Psoas muscle (tissue), 7 donors: ENCODE measurements at regions not wholly inside any gene's neighbourhood (a gene's known extent, or its start where the extent isn't known, plus 50 kb on each side); places are given as distances from the start of the nearest gene placed in this dataset.

Experiments
- ATAC-seq, 4 donors: fragments of 200-7000 bp; cut with Tn5 transposase; one replicate each; pipeline ENCODE4 v1.9.1; 2020; ENCODE audit warnings: moderate library complexity in 3 of 4, mild to moderate bottlenecking in 2 of 4
- DNase-seq, 2 donors: peaks; one replicate each; pipeline ENCODE4 v3.0.0-alpha.2; 2020
- H3K27ac ChIP-seq: fragments of 200-600 bp; one replicate; pipeline ENCODE4 v1.8.0; 2022
- H3K27me3 ChIP-seq, 3 donors: fragments of 200-600 bp in 1 of 3; one replicate each; pipeline versions ENCODE4 v1.6.1 to v1.8.0; 2013 to 2022; ENCODE audit warnings: low read length in 2 of 3, mild to moderate bottlenecking in 2 of 3, moderate library complexity in 1 of 3; ENCODE audit not compliant: insufficient read depth in 3 of 3
- H3K36me3 ChIP-seq, 2 donors: fragments of 200-600 bp in 1 of 2; one replicate each; pipeline versions ENCODE4 v1.6.1 to v1.8.0; 2013 to 2022; ENCODE audit warnings: low read depth in 1 of 2, mild to moderate bottlenecking in 1 of 2, moderate library complexity in 1 of 2; ENCODE audit not compliant: insufficient read depth in 1 of 2
- H3K4me1 ChIP-seq: fragments of 200-600 bp; one replicate; pipeline ENCODE4 v1.8.0; 2022
- H3K4me3 ChIP-seq: fragments of 200-600 bp; one replicate; pipeline ENCODE4 v1.8.0; 2022; ENCODE audit warnings: mild to moderate bottlenecking
- H3K9me3 ChIP-seq: fragments of 200-600 bp; one replicate; pipeline ENCODE4 v1.8.0; 2022
- WGBS, 3 donors: extraction: QIAGEN DNeasy Blood & Tissue Kit; methylation state at CpG; one replicate each; pipeline versions ENCODE4 v1.1.6 to v1.1.7; 2013; 5-methylcytosine and 5-hydroxymethylcytosine counted together
- intact Hi-C, 2 donors: fragments of 100-400 bp; cut with DNase I; formaldehyde crosslinking; loops; one replicate each; pipeline versions ENCODE4 v1.11.0 to v1.14.2; 2022
- TF ChIP-seq, protein P1 (sequence below): fragments of 200-600 bp; IDR thresholded peaks from one replicate; pipeline ENCODE4 v1.8.0; 2022; ENCODE audit warnings: antibody characterized with exemption
- donor health status: healthy with polysubstance abuse.
- donor health status: DM: no; HTN: no; CAD: no; lungs with moderate emphysema.
- donor health status: Bipolar disorder and iron deficiency.
- donor health status: healthy.
- donor health status: DM: yes; HTN: yes; CAD: no.
- donor health status: DM: no; HTN: no; CAD: no.
- donor health status: DM: yes; HTN: yes; CAD: no.

- ATAC-seq = no peak
- no peak for DNase-seq
- Histone ChIP-seq H3K27ac (no peak overlapping the region), H3K4me3 (no peak overlapping the region), H3K9me3 (no peaks in the 10 kb centered on the region), H3K36me3 (no peaks in the 10 kb centered on the region), H3K4me1 (no peaks in the 10 kb centered on the region), H3K27me3 (no peaks in the 10 kb centered on the region)
- intact Hi-C loops = no loop called here
- TF ChIP-seq, protein P1, sequence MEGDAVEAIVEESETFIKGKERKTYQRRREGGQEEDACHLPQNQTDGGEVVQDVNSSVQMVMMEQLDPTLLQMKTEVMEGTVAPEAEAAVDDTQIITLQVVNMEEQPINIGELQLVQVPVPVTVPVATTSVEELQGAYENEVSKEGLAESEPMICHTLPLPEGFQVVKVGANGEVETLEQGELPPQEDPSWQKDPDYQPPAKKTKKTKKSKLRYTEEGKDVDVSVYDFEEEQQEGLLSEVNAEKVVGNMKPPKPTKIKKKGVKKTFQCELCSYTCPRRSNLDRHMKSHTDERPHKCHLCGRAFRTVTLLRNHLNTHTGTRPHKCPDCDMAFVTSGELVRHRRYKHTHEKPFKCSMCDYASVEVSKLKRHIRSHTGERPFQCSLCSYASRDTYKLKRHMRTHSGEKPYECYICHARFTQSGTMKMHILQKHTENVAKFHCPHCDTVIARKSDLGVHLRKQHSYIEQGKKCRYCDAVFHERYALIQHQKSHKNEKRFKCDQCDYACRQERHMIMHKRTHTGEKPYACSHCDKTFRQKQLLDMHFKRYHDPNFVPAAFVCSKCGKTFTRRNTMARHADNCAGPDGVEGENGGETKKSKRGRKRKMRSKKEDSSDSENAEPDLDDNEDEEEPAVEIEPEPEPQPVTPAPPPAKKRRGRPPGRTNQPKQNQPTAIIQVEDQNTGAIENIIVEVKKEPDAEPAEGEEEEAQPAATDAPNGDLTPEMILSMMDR = no peak
- 90 to 98% (median 90%) methylated on average over 5 of the region's 5 CpGs for WGBS, 3 donors
These were observed 1187.9 kb downstream of the XPNPEP1 start for GRCh38 chr10:108735380-108735779.

DNA sequence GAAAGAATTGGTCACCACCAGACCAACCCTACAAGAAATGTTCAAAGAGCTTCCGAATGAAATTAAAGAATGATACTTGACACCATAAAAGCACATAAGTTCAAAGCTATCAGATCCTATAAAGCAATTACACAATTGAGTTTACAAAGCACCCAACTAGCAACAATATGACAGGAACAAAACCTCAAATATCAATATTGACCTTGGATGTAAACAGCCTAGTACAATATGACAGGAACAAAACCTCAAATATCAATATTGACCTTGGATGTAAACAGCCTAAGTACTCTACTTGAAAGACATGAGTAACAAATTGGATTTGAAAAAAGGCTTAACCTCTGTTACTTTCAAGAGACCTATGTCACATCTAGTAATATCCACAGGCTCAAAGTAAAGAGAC lies 1201.4 kb downstream of the XPNPEP1 start:
- H3K27me3 ChIP-seq = no peaks in the 10 kb centered on the region

DNA sequence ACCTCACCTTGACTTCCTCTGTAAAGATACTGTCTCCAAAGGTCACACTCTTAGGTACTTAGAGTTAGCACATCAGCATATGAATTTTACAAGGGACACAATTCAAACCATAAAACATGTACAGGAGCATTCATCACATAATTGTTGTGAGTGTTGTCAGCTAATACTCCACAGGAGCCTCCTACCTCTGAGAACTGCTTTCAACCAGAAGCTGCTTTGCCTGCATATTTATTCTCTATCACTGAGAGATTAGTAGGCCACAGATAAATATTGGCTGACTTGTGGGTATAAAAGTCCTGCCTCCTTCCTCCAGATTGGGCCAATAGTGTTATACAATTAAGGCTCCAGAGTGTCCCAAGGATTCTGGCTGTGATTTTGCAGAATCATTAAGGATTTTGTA lies 1207.0 kb downstream of the XPNPEP1 start:
- TF ChIP-seq, protein P1 = no peak
- Histone ChIP-seq H3K9me3 (no peaks in the 10 kb centered on the region), H3K36me3 (no peaks in the 10 kb centered on the region), H3K4me3 (no peak overlapping the region), H3K4me1 (no peaks in the 10 kb centered on the region), H3K27me3 (peaks cover 0 to 5% (median 0%) of the 10 kb centered on the region in 3 donors), H3K27ac (no peak overlapping the region)
- intact Hi-C loops = no loop called here
- DNase-seq (no peak), ATAC-seq (no peak)

More for the DNA sequence above, 1201.4 kb downstream of the XPNPEP1 start:
- no peaks in the 10 kb centered on the region for H3K36me3 ChIP-seq
- intact Hi-C loops = no loop called here
- DNase-seq (no peak), ATAC-seq (no peak)
- no peaks in the 10 kb centered on the region for H3K4me1 ChIP-seq
- TF ChIP-seq, protein P1 = no peak
- 81 to 94% (median 91%) methylated on average over 1 of the region's 1 CpG for WGBS, 3 donors
- no peak overlapping the region for H3K27ac ChIP-seq
- no peaks in the 10 kb centered on the region for H3K9me3 ChIP-seq
- H3K4me3 ChIP-seq = no peak overlapping the region

DNA sequence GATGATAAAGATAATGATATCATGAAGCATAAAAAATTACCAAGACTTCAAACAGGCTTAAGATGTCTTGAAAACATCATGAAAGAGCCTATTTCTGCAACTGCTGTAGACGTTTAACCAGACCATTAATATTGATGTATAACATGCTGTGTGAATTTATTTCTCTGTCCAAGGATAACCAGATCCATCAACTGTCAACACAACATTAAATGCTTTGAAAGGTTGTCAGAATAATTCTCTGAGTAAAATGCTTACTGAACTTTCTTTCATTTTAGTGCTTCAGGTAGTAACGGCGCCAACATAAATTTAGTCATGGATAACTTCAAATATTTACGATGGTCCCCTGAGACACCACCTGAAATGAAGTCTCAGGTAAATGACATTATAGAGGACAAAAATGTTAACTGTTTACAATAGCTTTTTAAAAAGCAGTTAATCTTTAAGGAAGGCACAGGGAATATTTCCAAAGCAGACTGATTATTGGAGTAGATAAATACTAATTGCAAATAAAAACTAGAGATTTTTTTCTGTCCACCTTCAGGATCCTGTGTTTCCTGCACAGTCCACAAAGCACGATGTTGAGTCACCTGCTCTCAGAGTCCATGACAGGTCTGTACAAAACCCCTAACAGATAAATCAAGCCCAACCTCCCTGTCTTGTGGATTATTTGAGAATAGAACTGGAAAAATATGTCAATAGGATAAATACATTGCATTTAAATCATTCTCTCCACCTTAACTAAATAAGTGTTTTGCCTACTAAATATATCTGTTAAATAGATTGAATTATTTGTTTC lies 1213.2 kb downstream of the XPNPEP1 start:
- Histone ChIP-seq H3K27ac (no peak overlapping the region), H3K9me3 (no peaks in the 10 kb centered on the region), H3K36me3 (no peaks in the 10 kb centered on the region), H3K4me3 (no peak overlapping the region), H3K4me1 (no peaks in the 10 kb centered on the region), H3K27me3 (no peaks in the 10 kb centered on the region)
- no peak for ATAC-seq
- intact Hi-C loops = no loop called here
- no peak for DNase-seq
- TF ChIP-seq, protein P1 = no peak
- 65 to 68% (median 65%) methylated on average over 5 of the region's 5 CpGs for WGBS, 3 donors

GRCh38 chr10:108708363-108708762 lies 1214.9 kb downstream of the XPNPEP1 start:
- TF ChIP-seq, protein P1 = no peak
- no peak for ATAC-seq
- no peaks in the 10 kb centered on the region for H3K4me1 ChIP-seq
- no peak overlapping the region for H3K4me3 ChIP-seq
- no peaks in the 10 kb centered on the region for H3K27me3 ChIP-seq
- intact Hi-C loops = no loop called here
- H3K27ac ChIP-seq = no peak overlapping the region
- no peaks in the 10 kb centered on the region for H3K9me3 ChIP-seq
- no peaks in the 10 kb centered on the region for H3K36me3 ChIP-seq
- no peak for DNase-seq
- 78 to 80% (median 78%) methylated on average over 4 of the region's 4 CpGs for WGBS, 3 donors
